ENCODE measurements at regions not wholly inside any gene's neighbourhood (a gene's known extent, or its start where the extent isn't known, plus 50 kb on each side); places are given as distances from the start of the nearest gene placed in this dataset.
A peak's percentile ranks its signal among the peaks of the same experiment; 100 is the strongest.
"Not testable (repeated sequence)": the region's sequence is repeated elsewhere in the genome, so short reads cannot be mapped to it uniquely, and the experiment has no call there.

- no peak for DNase-seq (ENCODE audit: low read depth)
These were observed 123.4 kb downstream of the POSTN start for GRCh38 chr13:37475151-37475550.

- no peak for DNase-seq (ENCODE audit: low read depth)
These were observed 125.5 kb downstream of the POSTN start for GRCh38 chr13:37473035-37473434.

- DNase-seq (ENCODE audit: low read depth) = not testable (repeated sequence)
These were observed 126.3 kb downstream of the POSTN start for GRCh38 chr13:37472266-37472665.

- no peak for DNase-seq (ENCODE audit: low read depth)
These were observed 138.4 kb downstream of the POSTN start for GRCh38 chr13:37460166-37460565.

GRCh38 chr13:37457612-37458011 is 141.0 kb downstream of the POSTN start:
- DNase-seq (ENCODE audit: low read depth) = no peak

GRCh38 chr13:37456506-37456905 is 142.1 kb downstream of the POSTN start:
- no peak for DNase-seq (ENCODE audit: low read depth)

GRCh38 chr13:37456041-37456440 is 142.5 kb downstream of the POSTN start:
- no peak for DNase-seq (ENCODE audit: low read depth)

- no peak for DNase-seq (ENCODE audit: low read depth)
These were observed 145.3 kb downstream of the POSTN start for GRCh38 chr13:37453246-37453645.

- no peak for DNase-seq (ENCODE audit: low read depth)
These were observed 148.3 kb downstream of the POSTN start for GRCh38 chr13:37450276-37450675.

GRCh38 chr13:37448153-37448552 is 150.4 kb downstream of the POSTN start:
- DNase-seq (ENCODE audit: low read depth) = no peak

- peak; percentile 90 for DNase-seq (ENCODE audit: low read depth)
These were observed 152.1 kb downstream of the POSTN start for GRCh38 chr13:37446503-37446902.

- DNase-seq (ENCODE audit: low read depth) = peak; percentile 78
These were observed 155.0 kb downstream of the POSTN start for GRCh38 chr13:37443538-37443937.

GRCh38 chr13:37442996-37443395 is 155.6 kb downstream of the POSTN start:
- no peak for DNase-seq (ENCODE audit: low read depth)

- DNase-seq (ENCODE audit: low read depth) = no peak
These were observed 162.7 kb downstream of the POSTN start for GRCh38 chr13:37435881-37436280.

GRCh38 chr13:37433086-37433485 is 165.5 kb downstream of the POSTN start:
- no peak for DNase-seq (ENCODE audit: low read depth)

- peak; percentile 90 for DNase-seq (ENCODE audit: low read depth)
These were observed 168.6 kb downstream of the POSTN start for GRCh38 chr13:37429976-37430375.

GRCh38 chr13:37427843-37428494 is 170.6 kb downstream of the POSTN start:
- no peak for DNase-seq (ENCODE audit: low read depth)

GRCh38 chr13:37418490-37418889 is 180.1 kb downstream of the POSTN start:
- peak; percentile 41 for DNase-seq (ENCODE audit: low read depth)

- no peak for DNase-seq (ENCODE audit: low read depth)
These were observed 181.5 kb downstream of the POSTN start for GRCh38 chr13:37417060-37417441.

GRCh38 chr13:37416291-37417059 is 182.1 kb downstream of the POSTN start:
- DNase-seq (ENCODE audit: low read depth) = no peak

- DNase-seq (ENCODE audit: low read depth) = no peak
These were observed 185.4 kb downstream of the POSTN start for GRCh38 chr13:37413161-37413560.

- DNase-seq (ENCODE audit: low read depth) = no peak
These were observed 186.2 kb downstream of the POSTN start for GRCh38 chr13:37412241-37412921.

GRCh38 chr13:37410316-37410715 is 188.3 kb downstream of the POSTN start:
- DNase-seq (ENCODE audit: low read depth) = no peak
